ENCODE measurements at regions not wholly inside any gene's neighbourhood (a gene's known extent, or its start where the extent isn't known, plus 50 kb on each side); places are given as distances from the start of the nearest gene placed in this dataset.

DNA sequence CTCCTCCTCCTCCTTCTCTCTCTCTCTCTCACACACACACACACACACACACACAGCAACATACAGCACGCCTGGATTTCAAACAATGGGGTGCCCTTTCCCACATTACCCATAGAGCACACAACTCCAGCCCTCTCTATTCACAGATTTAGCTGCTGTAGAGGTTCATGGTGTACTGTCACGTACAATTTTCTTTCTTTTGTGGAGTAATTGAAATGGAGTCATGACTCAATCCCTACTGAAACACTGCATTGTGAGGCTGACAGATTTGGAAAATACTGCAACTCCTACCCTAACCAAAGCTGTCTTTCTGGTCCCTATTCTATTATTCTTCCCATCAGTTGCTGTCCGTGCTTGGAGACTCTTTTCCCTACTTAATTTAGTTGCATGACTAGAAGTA is 166.9 kb downstream of the EDN1 start:
- TF ChIP-seq ZFX (IDR thresholded peaks at IDR 0.05): no peak
- TF ChIP-seq, protein P1, sequence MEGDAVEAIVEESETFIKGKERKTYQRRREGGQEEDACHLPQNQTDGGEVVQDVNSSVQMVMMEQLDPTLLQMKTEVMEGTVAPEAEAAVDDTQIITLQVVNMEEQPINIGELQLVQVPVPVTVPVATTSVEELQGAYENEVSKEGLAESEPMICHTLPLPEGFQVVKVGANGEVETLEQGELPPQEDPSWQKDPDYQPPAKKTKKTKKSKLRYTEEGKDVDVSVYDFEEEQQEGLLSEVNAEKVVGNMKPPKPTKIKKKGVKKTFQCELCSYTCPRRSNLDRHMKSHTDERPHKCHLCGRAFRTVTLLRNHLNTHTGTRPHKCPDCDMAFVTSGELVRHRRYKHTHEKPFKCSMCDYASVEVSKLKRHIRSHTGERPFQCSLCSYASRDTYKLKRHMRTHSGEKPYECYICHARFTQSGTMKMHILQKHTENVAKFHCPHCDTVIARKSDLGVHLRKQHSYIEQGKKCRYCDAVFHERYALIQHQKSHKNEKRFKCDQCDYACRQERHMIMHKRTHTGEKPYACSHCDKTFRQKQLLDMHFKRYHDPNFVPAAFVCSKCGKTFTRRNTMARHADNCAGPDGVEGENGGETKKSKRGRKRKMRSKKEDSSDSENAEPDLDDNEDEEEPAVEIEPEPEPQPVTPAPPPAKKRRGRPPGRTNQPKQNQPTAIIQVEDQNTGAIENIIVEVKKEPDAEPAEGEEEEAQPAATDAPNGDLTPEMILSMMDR (conservative IDR thresholded peaks at IDR 0.05): no peak

DNA sequence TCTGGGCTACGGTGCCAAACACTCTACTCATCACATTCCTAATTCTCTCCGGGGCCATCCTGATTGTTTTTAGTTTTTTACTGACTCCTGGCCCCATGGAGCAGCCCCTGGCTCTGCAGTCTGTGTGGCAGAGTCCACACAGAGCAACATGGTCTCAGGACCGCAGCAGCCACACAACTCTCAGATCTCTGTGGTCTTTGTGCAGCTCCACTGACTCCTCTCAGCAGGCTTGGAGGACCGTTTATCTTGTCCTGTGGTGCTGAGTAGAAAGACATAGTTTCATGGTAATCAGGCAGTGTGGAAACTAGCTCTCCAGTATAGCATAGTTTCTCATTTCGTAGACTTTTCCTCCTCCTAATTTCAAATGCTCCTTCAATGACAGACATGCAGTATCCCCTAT is 168.4 kb downstream of the EDN1 start:
- TF ChIP-seq, protein P1 (conservative IDR thresholded peaks at IDR 0.05): no peak
- no peak for TF ChIP-seq ZFX (IDR thresholded peaks at IDR 0.05)
- no peak overlapping the region for H3K27ac ChIP-seq

More for the DNA sequence above, 166.9 kb downstream of the EDN1 start:
- no peak overlapping the region for H3K27ac ChIP-seq

DNA sequence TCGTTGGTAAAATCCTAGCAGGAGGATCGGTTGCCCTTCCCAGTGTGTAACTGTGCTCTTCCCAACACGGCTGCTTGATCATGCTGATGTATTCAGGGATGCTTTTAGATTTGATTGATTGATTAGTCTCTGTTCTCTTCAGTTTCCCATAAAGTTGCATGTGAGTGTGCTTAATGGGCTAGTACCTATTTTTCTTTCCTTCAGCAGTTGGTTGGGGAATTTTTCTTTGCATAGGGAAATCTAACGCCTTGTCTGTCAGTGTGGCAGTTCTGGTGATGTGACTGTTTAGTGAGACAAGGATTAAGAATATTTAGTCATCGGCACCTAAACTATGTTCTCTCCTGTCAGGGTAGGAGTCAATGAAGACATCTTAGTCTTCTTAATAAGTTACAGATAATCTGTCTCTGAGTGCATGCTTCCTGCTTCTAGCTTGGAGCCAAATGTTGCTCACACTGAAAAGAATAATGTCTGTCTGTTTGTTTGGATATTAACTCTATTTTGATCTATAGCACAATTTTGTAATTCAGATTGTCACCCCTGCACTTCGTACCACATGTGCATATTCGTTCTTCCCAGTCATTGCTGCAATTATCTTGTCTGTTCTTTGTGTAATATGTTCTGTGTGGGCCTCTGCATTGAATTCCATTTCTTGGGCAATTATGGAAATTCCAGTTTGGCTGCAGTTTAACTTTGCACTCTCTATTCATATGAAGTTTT is 169.9 kb downstream of the EDN1 start:
- TF ChIP-seq ZFX (IDR thresholded peaks at IDR 0.05): no peak
- TF ChIP-seq, protein P1 (conservative IDR thresholded peaks at IDR 0.05): no peak
- H3K27ac ChIP-seq: no peak overlapping the region

DNA sequence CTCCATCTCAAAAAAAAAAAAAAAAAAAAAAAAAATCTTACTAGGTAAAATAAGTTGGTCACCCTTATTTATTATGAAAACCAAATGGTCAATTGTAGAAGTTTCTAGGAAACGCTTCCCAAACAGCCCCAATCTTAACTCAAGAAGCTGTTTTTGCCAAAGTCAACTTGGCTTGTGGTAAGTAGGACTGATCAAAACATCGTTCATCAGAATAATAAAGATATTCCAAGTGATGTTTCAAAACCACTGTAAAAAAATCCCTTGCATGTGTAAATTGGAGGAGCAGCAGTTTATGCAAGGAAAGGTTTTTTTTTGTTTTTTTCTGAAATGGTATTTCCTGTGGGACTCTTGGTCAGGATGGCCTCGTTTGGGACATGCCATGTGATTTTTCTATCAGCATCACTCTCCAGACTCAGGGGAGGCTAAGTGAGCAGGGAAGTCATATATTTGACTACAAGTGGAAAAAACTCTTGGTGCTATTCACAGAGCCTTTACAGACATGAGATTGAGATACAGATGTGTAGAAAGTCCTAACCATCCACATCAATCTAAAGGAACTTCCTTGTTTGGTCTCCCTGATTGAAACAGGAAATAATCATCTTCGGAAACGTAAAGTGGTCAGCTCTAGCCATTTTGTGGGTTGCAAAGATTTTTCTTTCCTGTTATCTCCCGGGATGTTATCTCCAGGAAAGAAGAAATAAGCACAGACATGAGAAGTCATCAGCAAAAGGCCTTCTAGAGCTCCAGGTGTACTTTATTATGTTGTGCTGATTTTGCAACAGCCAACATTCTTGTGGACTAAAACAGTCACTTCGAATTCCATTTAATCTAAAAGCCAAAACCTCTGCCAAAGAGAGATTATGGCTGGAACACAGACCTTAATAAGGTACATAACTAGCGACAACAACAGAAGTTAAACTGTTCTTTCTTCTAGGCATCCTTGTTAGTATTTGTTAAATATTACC is 177.8 kb downstream of the EDN1 start:
- no peak overlapping the region for H3K27ac ChIP-seq
- TF ChIP-seq, protein P1 (conservative IDR thresholded peaks at IDR 0.05): no peak
- TF ChIP-seq ZFX (IDR thresholded peaks at IDR 0.05): no peak

DNA sequence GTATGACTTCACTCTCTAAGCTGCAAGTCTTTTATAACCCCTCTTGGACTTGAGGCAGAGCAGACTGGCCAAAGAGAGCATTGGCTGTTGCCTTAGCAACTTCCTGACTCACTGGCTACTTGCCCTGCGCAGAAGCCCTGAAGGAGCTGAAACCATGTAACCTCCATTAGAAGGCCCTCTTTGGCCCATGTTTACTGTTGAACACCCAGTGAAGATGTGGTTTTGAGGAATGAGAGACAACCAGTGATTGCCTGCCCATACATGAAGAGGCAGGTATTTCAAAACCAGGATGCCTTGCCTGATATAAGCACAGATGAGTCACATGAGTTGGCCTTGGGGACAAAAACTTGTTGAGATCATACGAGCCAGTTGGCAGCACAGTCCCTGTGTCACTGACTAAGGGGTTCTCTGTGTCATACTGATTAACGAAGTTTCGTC is 182.5 kb downstream of the EDN1 start:
- no peak overlapping the region for H3K27ac ChIP-seq
- TF ChIP-seq, protein P1 (conservative IDR thresholded peaks at IDR 0.05): no peak
- TF ChIP-seq ZFX (IDR thresholded peaks at IDR 0.05): no peak

DNA sequence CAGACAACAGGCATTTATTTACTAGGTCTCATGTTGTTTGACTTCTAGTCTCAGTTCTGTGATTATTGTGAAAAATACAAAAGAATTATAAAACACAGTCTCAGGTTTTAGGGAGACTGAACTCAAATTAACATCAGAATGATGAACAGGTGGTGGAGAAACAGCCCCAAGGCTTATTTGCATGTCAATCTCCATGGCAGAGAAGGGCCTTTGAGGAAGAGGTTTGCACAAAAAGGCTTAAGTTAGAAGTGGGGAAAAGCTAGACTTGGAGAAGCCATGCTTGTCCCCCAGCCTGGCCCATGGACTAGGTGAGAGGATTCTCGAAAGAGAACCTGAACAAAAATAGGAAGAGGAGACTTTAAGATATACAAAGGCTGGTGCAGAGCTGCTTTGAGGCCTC is 183.3 kb downstream of the EDN1 start:
- TF ChIP-seq ZFX (IDR thresholded peaks at IDR 0.05): no peak
- TF ChIP-seq, protein P1 (conservative IDR thresholded peaks at IDR 0.05): no peak
- no peak overlapping the region for H3K27ac ChIP-seq

All from C4-2B (cell line).